Neural cell (in vitro differentiated cells): ENCODE measurements at regions not wholly inside any gene's neighbourhood (a gene's known extent, or its start where the extent isn't known, plus 50 kb on each side); places are given as distances from the start of the nearest gene placed in this dataset.

Experiments used
- H2AFZ ChIP-seq: fragments of 200-600, 300-800 bp; sonication (generic), shearing (Covaris generic); 2 replicates; pipeline ENCODE4 v1.6.0; 2014; ENCODE audit warnings: low read depth, mild to moderate bottlenecking, antibody characterized with exemption, low read length, moderate library complexity
- H3F3A ChIP-seq: fragments of 200-600 bp; shearing (Covaris generic); 2 replicates; pipeline ENCODE4 v1.6.1; 2016; ENCODE audit warnings: mild to moderate bottlenecking, moderate library complexity, mixed read lengths, antibody characterized with exemption, low read length; ENCODE audit not compliant: insufficient read depth, poor library complexity, severe bottlenecking
- H3K27ac ChIP-seq: fragments of 200-600, 300-800 bp; sonication (generic), shearing (Covaris generic); 2 replicates; pipeline ENCODE4 v1.5.1; 2014; ENCODE audit warnings: mild to moderate bottlenecking, low read length, moderate library complexity
- H3K27me3 ChIP-seq: fragments of 300-800, 200-600 bp; sonication (generic), shearing (Covaris generic); 2 replicates; pipeline ENCODE4 v1.6.0; 2014; ENCODE audit warnings: mild to moderate bottlenecking, low read depth, low read length, moderate library complexity; ENCODE audit not compliant: insufficient read depth
- H3K36me3 ChIP-seq: fragments of 300-800, 200-600 bp; sonication (generic), shearing (Covaris generic); 2 replicates; pipeline ENCODE4 v1.5.1; 2014; ENCODE audit warnings: mild to moderate bottlenecking, antibody characterized with exemption, low read length, moderate library complexity; ENCODE audit not compliant: insufficient read depth
- H3K4me2 ChIP-seq: fragments of 300-800, 200-600 bp; sonication (generic), shearing (Covaris generic); 2 replicates; pipeline ENCODE4 v1.6.0; 2014; ENCODE audit warnings: mild to moderate bottlenecking, low read length
- H3K4me3 ChIP-seq: fragments of 300-800, 200-600 bp; sonication (generic), shearing (Covaris generic); 2 replicates; pipeline ENCODE4 v1.5.1; 2014; ENCODE audit warnings: mild to moderate bottlenecking, low read length, moderate library complexity
- H3K79me2 ChIP-seq: fragments of 200-600 bp; shearing (Covaris generic); replicated peaks from 2 replicates; pipeline ENCODE4 v1.6.0; 2014; ENCODE audit warnings: mild to moderate bottlenecking, low read length, moderate library complexity; ENCODE audit not compliant: insufficient read depth
- H3K9ac ChIP-seq: fragments of 300-800, 200-600 bp; sonication (generic), shearing (Covaris generic); 2 replicates; pipeline ENCODE4 v1.6.1; 2016; ENCODE audit warnings: mild to moderate bottlenecking, low read length, mixed read lengths
- H3K9me2 ChIP-seq: fragments of 200-600 bp; shearing (Covaris generic); 2 replicates; pipeline ENCODE4 v1.6.1; 2016; ENCODE audit warnings: mild to moderate bottlenecking, low read length, mixed read lengths; ENCODE audit not compliant: insufficient read depth
- H3K9me3 ChIP-seq: fragments of 200-600, 300-800 bp; sonication (generic), shearing (Covaris generic); 2 replicates; pipeline ENCODE4 v1.6.1; 2016; ENCODE audit warnings: mild to moderate bottlenecking, mixed run types, low read length, moderate library complexity, mixed read lengths
- H4K20me1 ChIP-seq: fragments of 200-600 bp; shearing (Covaris generic); 2 replicates; pipeline ENCODE4 v1.6.1; 2016; ENCODE audit warnings: mild to moderate bottlenecking, mixed run types; ENCODE audit not compliant: insufficient read depth
- EP300 ChIP-seq: fragments of 450-650 bp; conservative IDR thresholded peaks from 2 replicates; pipeline ENCODE4 v1.6.1; 2014; ENCODE audit warnings: antibody characterized with exemption, mild to moderate bottlenecking, moderate library complexity; ENCODE audit not compliant: poor library complexity, severe bottlenecking
- EZH2 ChIP-seq: fragments of 200-600, 300-800 bp; shearing (Covaris generic), sonication (generic); IDR thresholded peaks from 2 replicates; pipeline ENCODE4 v1.6.1; 2014; ENCODE audit warnings: antibody characterized with exemption, low read length, borderline replicate concordance, mild to moderate bottlenecking; ENCODE audit not compliant: insufficient read depth, poor library complexity, severe bottlenecking
- MXI1 ChIP-seq: fragments of 450-650 bp; conservative IDR thresholded peaks from 2 replicates; pipeline ENCODE4 v1.6.1; 2014; ENCODE audit warnings: antibody characterized with exemption, mild to moderate bottlenecking; ENCODE audit not compliant: poor library complexity, severe bottlenecking
- POLR2AphosphoS5 ChIP-seq: IDR thresholded peaks from 2 replicates; pipeline ENCODE4 v1.6.1; 2012
- RAD21 ChIP-seq: fragments of 450-650 bp; conservative IDR thresholded peaks from 2 replicates; pipeline ENCODE4 v1.6.1; 2014; ENCODE audit warnings: antibody characterized with exemption, mild to moderate bottlenecking, moderate library complexity
- SMC3 ChIP-seq: fragments of 450-650 bp; conservative IDR thresholded peaks from 2 replicates; pipeline ENCODE4 v1.6.1; 2014; ENCODE audit warnings: antibody characterized with exemption, mild to moderate bottlenecking, moderate library complexity; ENCODE audit not compliant: poor library complexity
- TAF1 ChIP-seq: IDR thresholded peaks from 2 replicates; pipeline ENCODE4 v1.6.1; 2012; ENCODE audit warnings: low read depth
- TF ChIP-seq, protein P1 (sequence below): fragments of 450-650 bp; IDR thresholded peaks from 2 replicates; pipeline ENCODE4 v1.5.1; 2014; ENCODE audit warnings: antibody characterized with exemption, mild to moderate bottlenecking, moderate library complexity; ENCODE audit not compliant: poor library complexity, severe bottlenecking
- TF ChIP-seq, protein P2 (sequence below): IDR thresholded peaks from 2 replicates; pipeline ENCODE4 v1.6.1; 2012; ENCODE audit warnings: borderline replicate concordance

DNA sequence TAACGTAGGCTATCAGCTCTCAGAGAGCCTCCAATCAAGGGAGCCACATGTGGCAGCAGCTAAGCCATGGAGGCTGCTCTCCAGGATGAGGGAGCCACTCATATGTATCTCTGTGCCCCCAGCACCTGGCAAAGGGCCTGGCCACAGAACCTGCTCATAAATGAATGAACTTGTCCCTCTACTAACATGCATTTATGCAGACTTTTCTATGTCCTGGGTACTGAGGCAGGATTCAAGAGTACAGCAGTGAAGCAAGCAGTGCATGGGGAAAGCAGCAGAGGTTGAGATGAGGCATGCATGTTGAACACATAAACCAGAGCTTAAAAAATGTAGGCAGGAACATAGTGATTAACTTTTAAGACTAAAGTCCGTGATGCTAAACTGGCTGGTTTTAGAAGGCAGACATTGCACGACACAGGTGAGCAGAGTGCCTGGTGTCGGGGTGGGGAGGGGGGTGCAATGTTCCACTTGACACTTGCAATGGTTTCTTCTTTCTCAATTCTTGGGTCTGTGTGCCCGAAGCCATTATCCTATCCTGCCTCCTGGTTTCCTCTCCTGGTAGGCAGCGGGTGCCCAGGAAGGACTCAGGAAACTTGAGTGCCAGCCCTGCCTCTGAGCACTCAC, 142.8 kb upstream of the ALDH1B1 start:
- H3K4me3 ChIP-seq = no peak overlapping the region
- H3F3A ChIP-seq = no peaks in the 10 kb centered on the region
- H3K79me2 ChIP-seq = no peaks in the 10 kb centered on the region
- H3K27ac ChIP-seq = no peak overlapping the region
- H3K9ac ChIP-seq = no peak overlapping the region
- H3K4me2 ChIP-seq = no peak overlapping the region
- TF ChIP-seq SMC3 (no peak), EZH2 (no peak), TAF1 (no peak)
- no peaks in the 10 kb centered on the region for H3K27me3 ChIP-seq
- H3K9me2 ChIP-seq = no peaks in the 10 kb centered on the region
- no peaks in the 10 kb centered on the region for H3K36me3 ChIP-seq
- peaks cover 5% of the 10 kb centered on the region for H3K9me3 ChIP-seq
- no peaks in the 10 kb centered on the region for H4K20me1 ChIP-seq
- no peak overlapping the region for H2AFZ ChIP-seq

DNA sequence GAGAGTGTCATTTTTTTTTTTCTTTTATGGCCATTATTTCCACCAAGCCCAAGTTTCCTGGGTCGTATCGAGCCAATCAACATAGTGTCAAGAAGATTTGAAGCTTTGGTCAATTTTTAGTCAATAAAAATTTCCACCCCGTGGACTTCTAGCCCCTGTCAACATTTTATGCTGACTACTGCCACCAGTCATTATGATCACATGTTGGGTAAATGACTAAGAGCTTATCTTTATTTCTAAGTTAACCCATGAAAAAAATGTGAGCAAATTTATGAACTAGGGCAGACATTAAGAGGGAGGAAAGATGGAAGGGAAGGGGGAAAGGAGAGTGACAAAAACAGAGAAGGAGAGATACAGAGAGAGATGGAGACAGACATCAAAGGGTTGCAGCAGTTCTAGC, 143.5 kb upstream of the ALDH1B1 start:
- H3F3A ChIP-seq = no peaks in the 10 kb centered on the region

More for the DNA sequence above, 143.5 kb upstream of the ALDH1B1 start:
- no peak overlapping the region for H3K4me3 ChIP-seq
- H2AFZ ChIP-seq = no peak overlapping the region
- H3K9me2 ChIP-seq = no peaks in the 10 kb centered on the region
- TF ChIP-seq MXI1 (no peak), POLR2AphosphoS5 (no peak), TAF1 (no peak), SMC3 (no peak), RAD21 (no peak), EP300 (no peak), EZH2 (no peak)
- TF ChIP-seq, protein P1, sequence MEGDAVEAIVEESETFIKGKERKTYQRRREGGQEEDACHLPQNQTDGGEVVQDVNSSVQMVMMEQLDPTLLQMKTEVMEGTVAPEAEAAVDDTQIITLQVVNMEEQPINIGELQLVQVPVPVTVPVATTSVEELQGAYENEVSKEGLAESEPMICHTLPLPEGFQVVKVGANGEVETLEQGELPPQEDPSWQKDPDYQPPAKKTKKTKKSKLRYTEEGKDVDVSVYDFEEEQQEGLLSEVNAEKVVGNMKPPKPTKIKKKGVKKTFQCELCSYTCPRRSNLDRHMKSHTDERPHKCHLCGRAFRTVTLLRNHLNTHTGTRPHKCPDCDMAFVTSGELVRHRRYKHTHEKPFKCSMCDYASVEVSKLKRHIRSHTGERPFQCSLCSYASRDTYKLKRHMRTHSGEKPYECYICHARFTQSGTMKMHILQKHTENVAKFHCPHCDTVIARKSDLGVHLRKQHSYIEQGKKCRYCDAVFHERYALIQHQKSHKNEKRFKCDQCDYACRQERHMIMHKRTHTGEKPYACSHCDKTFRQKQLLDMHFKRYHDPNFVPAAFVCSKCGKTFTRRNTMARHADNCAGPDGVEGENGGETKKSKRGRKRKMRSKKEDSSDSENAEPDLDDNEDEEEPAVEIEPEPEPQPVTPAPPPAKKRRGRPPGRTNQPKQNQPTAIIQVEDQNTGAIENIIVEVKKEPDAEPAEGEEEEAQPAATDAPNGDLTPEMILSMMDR = no peak
- TF ChIP-seq, protein P2, sequence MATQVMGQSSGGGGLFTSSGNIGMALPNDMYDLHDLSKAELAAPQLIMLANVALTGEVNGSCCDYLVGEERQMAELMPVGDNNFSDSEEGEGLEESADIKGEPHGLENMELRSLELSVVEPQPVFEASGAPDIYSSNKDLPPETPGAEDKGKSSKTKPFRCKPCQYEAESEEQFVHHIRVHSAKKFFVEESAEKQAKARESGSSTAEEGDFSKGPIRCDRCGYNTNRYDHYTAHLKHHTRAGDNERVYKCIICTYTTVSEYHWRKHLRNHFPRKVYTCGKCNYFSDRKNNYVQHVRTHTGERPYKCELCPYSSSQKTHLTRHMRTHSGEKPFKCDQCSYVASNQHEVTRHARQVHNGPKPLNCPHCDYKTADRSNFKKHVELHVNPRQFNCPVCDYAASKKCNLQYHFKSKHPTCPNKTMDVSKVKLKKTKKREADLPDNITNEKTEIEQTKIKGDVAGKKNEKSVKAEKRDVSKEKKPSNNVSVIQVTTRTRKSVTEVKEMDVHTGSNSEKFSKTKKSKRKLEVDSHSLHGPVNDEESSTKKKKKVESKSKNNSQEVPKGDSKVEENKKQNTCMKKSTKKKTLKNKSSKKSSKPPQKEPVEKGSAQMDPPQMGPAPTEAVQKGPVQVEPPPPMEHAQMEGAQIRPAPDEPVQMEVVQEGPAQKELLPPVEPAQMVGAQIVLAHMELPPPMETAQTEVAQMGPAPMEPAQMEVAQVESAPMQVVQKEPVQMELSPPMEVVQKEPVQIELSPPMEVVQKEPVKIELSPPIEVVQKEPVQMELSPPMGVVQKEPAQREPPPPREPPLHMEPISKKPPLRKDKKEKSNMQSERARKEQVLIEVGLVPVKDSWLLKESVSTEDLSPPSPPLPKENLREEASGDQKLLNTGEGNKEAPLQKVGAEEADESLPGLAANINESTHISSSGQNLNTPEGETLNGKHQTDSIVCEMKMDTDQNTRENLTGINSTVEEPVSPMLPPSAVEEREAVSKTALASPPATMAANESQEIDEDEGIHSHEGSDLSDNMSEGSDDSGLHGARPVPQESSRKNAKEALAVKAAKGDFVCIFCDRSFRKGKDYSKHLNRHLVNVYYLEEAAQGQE = no peak
- no peak overlapping the region for H3K4me2 ChIP-seq
- H3K27ac ChIP-seq = no peak overlapping the region
- H3K79me2 ChIP-seq = no peaks in the 10 kb centered on the region
- no peaks in the 10 kb centered on the region for H3K36me3 ChIP-seq
- H3K9me3 ChIP-seq = peaks cover 5% of the 10 kb centered on the region
- H3K9ac ChIP-seq = no peak overlapping the region
- H4K20me1 ChIP-seq = no peaks in the 10 kb centered on the region
- no peaks in the 10 kb centered on the region for H3K27me3 ChIP-seq
